ELR (cell line): ENCODE measurements at regions not wholly inside any gene's neighbourhood (a gene's known extent, or its start where the extent isn't known, plus 50 kb on each side); places are given as distances from the start of the nearest gene placed in this dataset.
"Not testable (repeated sequence)": the region's sequence is repeated elsewhere in the genome, so short reads cannot be mapped to it uniquely, and the experiment has no call there.

Source experiments
- DNase-seq: peaks from one replicate; pipeline ENCODE4 v3.0.0-alpha.2; 2015; ENCODE audit warnings: low read depth

GRCh38 chr6:80544976-80545722 is 438.7 kb downstream of the BCKDHB start:
- no peak for DNase-seq

- no peak for DNase-seq
Measured at GRCh38 chr6:80544555-80544954, 438.1 kb downstream of the BCKDHB start.

DNA sequence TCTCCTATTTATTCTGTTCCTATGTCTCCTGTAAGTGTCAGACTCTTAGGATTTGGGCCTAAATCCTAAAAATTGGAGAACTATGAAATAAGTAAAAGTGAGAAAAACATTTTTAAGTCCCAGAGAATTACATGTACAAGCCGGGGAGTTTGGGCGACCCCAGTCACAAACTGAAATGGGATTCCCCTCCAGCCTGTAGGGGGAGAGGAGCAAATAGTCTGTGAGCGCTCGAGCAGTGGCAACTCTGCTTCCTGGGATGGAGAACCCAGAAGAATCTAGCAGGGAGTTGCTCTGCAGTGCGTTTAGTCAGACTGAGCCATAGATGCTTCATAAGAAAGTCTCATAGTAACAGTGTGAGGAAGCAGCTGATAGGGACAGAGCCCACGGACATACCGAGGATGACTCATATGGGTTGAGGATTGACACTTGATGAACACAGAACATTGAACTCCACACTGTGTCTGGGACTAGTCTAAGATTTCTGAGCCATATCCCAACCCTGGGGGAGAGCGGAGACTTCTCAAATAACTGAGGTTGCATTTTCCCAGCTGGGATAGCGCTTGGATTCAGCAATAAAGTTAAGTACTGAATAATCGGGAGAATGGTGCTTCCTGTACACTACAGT is 437.2 kb downstream of the BCKDHB start:
- peak; percentile 90 for DNase-seq

GRCh38 chr6:80543151-80543550 is 436.7 kb downstream of the BCKDHB start:
- DNase-seq = no peak

- DNase-seq = no peak
Measured at GRCh38 chr6:80541886-80542285, 435.4 kb downstream of the BCKDHB start.

GRCh38 chr6:80541181-80541580 is 434.7 kb downstream of the BCKDHB start:
- peak; percentile 93 for DNase-seq

DNA sequence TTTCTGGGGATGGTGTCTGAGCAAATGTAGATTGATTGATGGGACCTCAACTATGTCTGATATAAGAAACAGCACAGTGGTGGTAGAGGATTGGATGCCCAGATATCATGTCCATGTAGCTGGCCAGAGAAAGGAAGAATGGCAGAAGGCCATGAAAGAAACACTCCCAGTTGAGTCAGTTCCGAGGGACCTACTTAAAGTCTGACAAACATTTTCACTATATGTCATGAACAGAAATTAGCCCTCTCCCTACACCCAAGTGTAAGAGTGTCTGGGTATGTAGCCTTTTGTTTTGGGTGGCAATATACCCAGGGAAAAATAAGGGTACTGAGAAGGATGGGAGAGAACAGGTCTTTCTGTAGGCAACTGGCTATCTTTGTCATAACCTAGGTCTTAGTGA is 434.2 kb downstream of the BCKDHB start:
- DNase-seq = peak; percentile 28

DNA sequence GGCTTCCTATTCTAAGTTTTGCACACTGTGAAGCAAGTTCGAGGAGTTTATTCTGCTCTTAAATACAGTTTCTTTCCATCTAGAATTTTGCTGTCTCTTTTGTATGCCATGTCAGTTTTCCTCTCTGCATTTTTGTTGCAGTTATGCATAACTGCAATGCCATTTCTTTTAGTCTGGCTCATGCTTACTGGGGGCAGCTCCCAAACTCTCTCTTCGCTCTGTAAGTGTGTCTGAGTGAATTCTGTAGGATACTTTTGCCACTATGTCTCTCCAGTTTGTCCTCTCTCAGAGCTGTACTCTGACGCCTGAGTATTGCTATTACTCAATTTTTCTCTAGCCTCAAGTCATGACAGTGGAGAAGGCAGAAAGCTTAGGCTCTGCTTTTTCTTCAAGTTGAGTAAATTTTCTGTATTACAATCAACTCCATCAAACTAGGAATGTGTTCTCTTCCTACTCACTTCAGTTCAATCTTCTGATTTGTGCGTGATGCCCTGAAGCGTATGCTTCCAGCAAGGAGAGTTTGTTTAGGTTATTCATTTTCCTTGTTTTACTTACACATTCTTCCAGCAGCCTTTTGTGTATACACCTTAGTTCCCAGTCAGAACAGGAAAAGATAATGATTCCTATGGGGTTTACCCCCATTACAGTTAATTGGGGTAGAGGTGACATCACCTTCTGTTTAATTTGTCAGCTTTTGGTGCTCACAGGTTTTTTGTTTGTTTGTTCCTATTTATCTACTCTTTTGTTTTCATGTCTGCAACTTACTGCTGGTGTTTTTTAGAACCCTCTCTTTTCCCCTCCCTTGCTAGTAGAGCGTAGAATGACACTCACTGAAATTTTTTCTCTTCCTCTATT is 430.9 kb downstream of the BCKDHB start:
- DNase-seq = no peak

DNA sequence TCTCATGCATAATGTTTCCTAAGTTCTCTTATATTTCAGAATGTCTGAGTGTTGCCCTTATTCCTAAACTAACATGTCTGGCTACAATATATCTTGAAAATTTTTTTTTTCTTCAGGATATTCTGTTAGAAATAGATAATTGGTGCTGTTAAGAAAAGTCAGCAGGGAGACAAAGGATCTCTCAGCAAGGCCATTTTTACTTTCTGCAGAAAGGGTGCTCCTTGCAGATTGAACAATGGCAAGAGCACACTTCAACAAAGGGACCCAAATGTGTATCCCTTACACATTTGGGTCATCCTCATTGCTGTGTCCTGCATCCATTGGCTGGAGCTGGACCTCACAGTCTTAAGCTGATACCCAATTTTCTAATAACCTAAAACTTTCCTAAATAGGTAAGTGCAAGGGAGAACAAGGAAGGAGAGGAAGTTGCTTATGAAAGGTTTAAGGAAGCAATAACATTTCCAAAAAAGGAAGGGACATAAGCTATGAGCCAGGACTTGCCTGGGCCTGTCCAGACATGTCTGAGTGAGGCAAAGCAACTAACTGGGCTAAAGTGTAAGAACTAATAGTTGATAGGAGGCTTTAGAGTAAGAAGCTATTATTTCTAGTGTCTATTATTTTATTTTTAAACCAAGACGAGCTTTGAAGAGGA is 429.6 kb downstream of the BCKDHB start:
- no peak for DNase-seq

GRCh38 chr6:80531681-80532619 is 425.5 kb downstream of the BCKDHB start:
- DNase-seq = peak; percentile 33

GRCh38 chr6:80530103-80530502 is 423.6 kb downstream of the BCKDHB start:
- no peak for DNase-seq

DNA sequence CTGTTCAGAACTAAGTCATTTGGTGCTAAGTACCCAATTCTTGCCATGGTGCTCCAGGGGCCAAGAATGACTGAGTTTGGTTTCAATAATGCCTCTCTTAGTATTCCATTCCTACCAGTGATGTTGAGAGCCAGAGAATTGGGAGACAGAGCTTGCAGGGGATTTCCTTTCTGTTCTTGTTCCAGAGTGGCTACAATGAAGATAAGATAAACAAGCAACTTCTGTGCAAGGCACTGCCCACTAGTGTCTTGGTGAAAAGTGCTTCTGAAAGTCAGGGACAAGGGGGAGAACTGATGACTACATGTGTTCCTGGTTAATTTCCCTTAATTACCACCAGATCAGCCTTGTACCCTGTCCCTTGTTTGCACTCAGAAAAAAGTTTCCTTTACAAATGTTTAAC is 421.6 kb downstream of the BCKDHB start:
- DNase-seq = no peak

GRCh38 chr6:80527552-80528052 is 421.1 kb downstream of the BCKDHB start:
- no peak for DNase-seq

GRCh38 chr6:80523531-80523997 is 417.1 kb downstream of the BCKDHB start:
- peak; percentile 26 for DNase-seq

- no peak for DNase-seq
Measured at GRCh38 chr6:80523010-80523409, 416.5 kb downstream of the BCKDHB start.

GRCh38 chr6:80522576-80522975 is 416.1 kb downstream of the BCKDHB start:
- DNase-seq = no peak

- peak; percentile 34 for DNase-seq
Measured at GRCh38 chr6:80519811-80520594, 413.5 kb downstream of the BCKDHB start.

- no peak for DNase-seq
Measured at GRCh38 chr6:80517525-80517924, 411.1 kb downstream of the BCKDHB start.

DNA sequence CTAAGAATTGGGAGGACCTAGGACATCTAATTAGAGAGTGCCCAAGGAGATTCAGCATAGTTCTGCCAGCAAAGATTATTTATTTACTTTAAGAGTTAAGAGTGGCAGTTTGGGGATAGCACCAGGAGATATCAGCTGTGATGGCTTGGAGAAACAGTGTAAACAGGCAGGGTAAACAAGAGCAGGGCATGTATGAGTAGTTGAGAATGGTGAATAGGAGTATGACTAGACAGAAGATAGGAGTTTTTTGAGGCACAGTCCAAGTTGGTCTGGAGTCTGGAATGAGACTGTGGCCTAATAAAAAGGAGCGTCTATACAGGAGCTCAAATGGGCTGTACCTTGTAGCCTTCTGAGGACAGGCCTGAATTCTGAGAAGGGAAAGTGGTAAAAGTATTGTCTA is 404.1 kb downstream of the BCKDHB start:
- not testable (repeated sequence) for DNase-seq
